Right lobe of liver (tissue), 4 donors: ENCODE measurements at regions not wholly inside any gene's neighbourhood (a gene's known extent, or its start where the extent isn't known, plus 50 kb on each side); places are given as distances from the start of the nearest gene placed in this dataset.

Experiments used
- CTCF ChIP-seq, 4 donors: fragments of 200-600 bp in 3 of 4; fragments of 450-650 bp in 1 of 4; IDR thresholded peaks; one replicate each; pipeline versions ENCODE4 v1.5.1 to v1.8.0; 2016 to 2022; ENCODE audit warnings: antibody characterized with exemption in 4 of 4, mild to moderate bottlenecking in 2 of 4
- POLR2A ChIP-seq: fragments of 450-650 bp; IDR thresholded peaks from one replicate; pipeline ENCODE4 v1.6.1; 2017; ENCODE audit warnings: antibody characterized with exemption, mild to moderate bottlenecking
- donor health status: DM: no; HTN: no; CAD: no.
- donor health status: DM: no; HTN: no; CAD: no.
- donor health status: DM: no; HTN: yes; CAD: no.

GRCh38 chr1:105102371-105102770 is 1352.7 kb downstream of the AMY1C start:
- no peak for TF ChIP-seq POLR2A
- TF ChIP-seq CTCF (IDR thresholded peaks at IDR 0.05), result no peak
